HG03159 (cell line): ENCODE measurements at regions not wholly inside any gene's neighbourhood (a gene's known extent, or its start where the extent isn't known, plus 50 kb on each side); places are given as distances from the start of the nearest gene placed in this dataset.
"Not testable (repeated sequence)": the region's sequence is repeated elsewhere in the genome, so short reads cannot be mapped to it uniquely, and the experiment has no call there.

Source experiments
- ATAC-seq: cut with Tn5 transposase; IDR thresholded peaks from one replicate; pipeline ENCODE4 v1.9.1; 2021; ENCODE audit warnings: mild to moderate bottlenecking, moderate library complexity; ENCODE audit not compliant: unreplicated experiment

GRCh38 chr14:43894534-43894933 lies 612.5 kb downstream of the FSCB start:
- ATAC-seq, result peak; percentile 75

DNA sequence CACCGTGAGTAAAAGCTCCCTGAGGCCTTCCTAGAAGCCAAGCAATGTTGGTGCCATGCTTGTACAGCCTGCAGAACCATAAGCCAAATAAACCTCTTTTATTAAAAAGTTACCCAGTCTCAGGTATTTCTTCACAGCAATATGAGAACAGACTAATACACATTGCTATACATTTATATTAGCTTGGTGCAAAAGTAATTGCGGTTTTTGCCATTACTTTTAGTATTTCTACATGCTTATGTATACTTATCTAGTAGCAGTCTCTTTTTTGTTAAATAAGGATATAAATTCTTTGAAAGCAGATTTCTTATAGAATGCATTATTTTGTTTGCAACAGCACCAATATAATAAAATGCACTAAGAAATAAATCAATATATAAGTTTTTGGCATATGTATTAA lies 619.6 kb downstream of the FSCB start:
- no peak for ATAC-seq

GRCh38 chr14:43877351-43877960 lies 629.6 kb downstream of the FSCB start:
- no peak for ATAC-seq

DNA sequence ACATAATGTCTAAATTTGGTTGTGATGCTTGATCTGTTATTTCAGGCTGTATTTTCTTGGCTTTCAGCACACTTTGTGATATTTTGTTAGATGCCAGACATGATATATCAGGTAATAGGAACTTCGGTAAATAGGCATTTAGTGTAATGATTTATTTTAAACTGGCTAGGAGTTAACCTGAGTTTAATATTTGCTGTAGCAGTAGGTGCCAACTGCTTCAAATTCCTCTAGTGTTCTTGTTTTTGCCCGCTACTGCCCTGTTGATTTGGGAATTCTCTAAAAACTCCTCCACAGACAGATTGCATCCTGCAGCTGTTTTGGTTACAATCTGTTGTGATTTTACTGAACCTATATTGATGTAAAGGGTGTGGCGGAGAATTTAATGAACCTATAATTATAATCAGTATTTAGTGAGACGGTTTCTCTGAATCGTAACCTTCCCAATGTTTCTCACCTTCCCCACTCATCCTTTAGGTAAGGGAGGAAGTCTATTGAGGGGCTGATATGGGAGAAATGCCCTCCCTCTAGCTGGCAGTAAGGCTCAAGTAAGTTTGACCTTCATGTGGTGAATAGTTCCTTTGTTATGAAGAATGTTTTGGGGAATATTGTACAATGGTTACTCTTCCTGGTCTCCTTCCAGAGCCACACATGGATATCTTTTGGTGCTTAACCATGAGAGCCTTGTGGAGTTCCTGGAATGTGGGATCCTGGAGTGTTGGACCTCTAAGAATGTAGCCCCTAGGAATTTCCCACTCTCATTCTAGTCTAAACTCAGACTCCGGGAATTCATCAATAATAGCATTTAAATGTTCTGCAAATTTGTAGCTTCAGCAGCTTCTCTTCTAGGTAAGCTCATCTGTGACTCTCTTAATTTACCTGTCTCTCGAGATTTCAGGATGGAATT lies 634.1 kb downstream of the FSCB start:
- ATAC-seq, result no peak

GRCh38 chr14:43872222-43872621 lies 634.9 kb downstream of the FSCB start:
- no peak for ATAC-seq

GRCh38 chr14:43858981-43859380 lies 648.1 kb downstream of the FSCB start:
- ATAC-seq, result no peak

GRCh38 chr14:43855556-43855955 lies 651.5 kb downstream of the FSCB start:
- no peak for ATAC-seq

- no peak for ATAC-seq
These were observed 653.5 kb downstream of the FSCB start for GRCh38 chr14:43853541-43853940.

GRCh38 chr14:43803076-43803689 lies 703.9 kb downstream of the FSCB start:
- ATAC-seq, result no peak

DNA sequence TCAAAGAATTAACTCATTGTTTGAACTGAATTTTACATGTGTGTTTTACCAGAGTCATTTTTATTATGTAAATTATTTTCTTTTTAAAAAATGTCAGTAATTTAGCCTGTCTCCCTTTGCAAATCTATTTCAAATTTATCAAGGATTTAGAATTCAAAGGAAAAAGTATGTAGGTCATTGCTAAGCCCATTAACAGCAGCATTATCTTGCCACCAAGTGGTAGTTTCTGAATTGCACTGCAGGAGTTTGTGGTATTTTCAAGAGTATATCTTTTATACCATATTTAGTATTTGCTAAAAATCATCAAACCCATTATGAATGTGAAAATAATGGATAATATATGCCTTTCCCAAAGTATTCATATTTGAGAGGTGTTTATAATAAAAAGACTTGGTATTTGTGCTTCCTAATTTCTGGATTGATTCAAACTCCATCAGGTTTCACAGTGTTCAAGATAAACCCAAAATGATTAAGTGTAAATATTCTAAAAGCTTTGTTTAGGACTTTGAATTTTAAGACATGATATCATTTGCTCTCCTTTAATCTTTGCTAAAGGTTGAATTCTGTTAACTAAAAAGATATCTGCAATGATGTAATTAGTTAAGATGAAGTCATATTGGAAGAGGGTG lies 711.4 kb downstream of the FSCB start:
- ATAC-seq, result no peak

- no peak for ATAC-seq
These were observed 713.5 kb downstream of the FSCB start for GRCh38 chr14:43793579-43793978.

GRCh38 chr14:43792980-43793379 lies 714.1 kb downstream of the FSCB start:
- ATAC-seq, result no peak

DNA sequence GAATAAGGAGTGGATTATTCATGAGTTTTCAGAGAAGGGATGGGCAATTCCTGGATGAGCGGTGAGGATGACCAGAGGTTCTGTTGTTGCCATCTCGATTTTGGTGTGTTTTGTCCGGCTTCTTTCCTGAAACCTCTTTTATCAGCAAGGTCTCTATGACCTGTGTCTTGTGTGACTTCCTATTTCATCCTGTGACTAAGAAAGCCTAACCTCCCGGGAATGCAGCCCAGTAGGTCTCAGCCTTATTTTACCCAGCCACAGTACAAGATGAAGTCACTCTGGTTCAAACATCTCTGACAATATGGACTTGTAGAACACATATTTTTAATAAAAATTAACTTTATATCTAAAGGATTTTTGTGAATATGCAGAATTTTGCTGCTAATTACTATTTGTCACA lies 716.4 kb downstream of the FSCB start:
- ATAC-seq, result no peak

GRCh38 chr14:43789458-43789857 lies 717.6 kb downstream of the FSCB start:
- no peak for ATAC-seq

GRCh38 chr14:43786066-43786762 lies 720.9 kb downstream of the FSCB start:
- ATAC-seq, result no peak

DNA sequence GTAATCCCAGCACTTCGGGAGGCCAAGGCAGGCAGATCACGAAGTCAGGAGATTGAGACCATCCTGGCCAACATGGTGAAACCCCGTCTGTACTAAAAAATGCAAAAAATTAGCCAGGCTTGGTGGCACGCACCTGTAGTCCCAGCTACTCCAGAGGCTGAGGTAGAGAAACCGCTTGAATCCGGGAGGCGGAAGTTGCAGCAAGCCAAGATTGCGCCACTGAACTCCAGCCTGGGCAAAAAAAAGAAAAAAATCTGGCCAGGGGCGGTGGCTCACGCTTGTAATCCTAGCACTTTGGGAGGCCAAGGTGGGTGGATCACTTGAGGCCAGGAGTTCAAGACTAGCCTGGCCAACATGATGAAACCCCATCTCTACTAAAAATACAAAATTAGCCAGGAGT lies 722.7 kb downstream of the FSCB start:
- ATAC-seq, result not testable (repeated sequence)

- ATAC-seq, result no peak
These were observed 728.0 kb downstream of the FSCB start for GRCh38 chr14:43778937-43779639.

- ATAC-seq, result no peak
These were observed 728.5 kb downstream of the FSCB start for GRCh38 chr14:43778570-43778936.

DNA sequence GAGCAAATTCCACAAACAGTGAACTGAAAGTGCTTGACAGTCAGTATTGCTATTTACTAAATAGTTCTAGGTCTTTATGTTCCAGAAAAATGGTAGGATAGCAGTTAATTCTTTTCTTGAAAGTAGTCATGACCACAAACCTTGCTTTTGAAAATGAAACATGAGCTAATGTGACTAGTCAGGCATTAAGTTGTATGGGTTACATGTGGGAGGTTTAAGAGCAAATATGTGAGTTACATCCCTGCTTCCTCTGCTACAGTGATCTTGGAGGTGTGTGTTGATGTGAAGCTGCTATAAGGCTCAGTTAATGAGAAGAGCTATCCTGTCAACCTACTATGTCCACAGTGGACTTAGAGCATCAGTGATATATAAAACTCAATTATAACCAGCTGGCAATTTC lies 741.6 kb downstream of the FSCB start:
- ATAC-seq, result no peak

DNA sequence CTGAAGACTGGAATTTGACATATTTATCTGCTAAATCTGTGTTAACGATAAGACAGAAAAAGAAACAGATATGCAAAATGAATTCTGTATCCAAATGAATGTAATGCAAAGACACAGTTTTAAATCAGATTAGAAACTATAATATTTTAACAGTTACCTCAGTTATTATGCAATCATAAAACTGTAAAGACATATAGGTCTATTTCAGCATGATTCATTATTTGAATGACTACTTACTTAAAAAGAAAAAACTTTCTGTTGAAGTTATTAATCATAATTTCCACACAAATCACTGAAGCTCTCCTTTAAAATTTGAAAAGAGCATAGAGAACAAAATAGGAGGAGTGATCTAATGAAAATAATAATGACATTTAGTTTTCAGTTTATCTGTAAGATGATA lies 742.6 kb downstream of the FSCB start:
- no peak for ATAC-seq
